AG09309 (cell line): ENCODE measurements at regions not wholly inside any gene's neighbourhood (a gene's known extent, or its start where the extent isn't known, plus 50 kb on each side); places are given as distances from the start of the nearest gene placed in this dataset.

Experiments
- DNase-seq: peaks from one replicate; pipeline ENCODE4 v3.0.0-alpha.2; 2010; ENCODE audit warnings: low read depth
- H3K4me3 ChIP-seq: 2 replicates; pipeline ENCODE4 v1.5.1; 2011; ENCODE audit warnings: mild to moderate bottlenecking, low read depth, low read length, moderate library complexity; ENCODE audit not compliant: control insufficient read depth
- CTCF ChIP-seq: IDR thresholded peaks from 2 replicates; pipeline ENCODE4 v1.5.1; 2011; ENCODE audit warnings: mild to moderate bottlenecking, low read depth, low read length, inconsistent platforms; ENCODE audit not compliant: insufficient read depth, control insufficient read depth; ENCODE audit errors: missing control alignments

DNA sequence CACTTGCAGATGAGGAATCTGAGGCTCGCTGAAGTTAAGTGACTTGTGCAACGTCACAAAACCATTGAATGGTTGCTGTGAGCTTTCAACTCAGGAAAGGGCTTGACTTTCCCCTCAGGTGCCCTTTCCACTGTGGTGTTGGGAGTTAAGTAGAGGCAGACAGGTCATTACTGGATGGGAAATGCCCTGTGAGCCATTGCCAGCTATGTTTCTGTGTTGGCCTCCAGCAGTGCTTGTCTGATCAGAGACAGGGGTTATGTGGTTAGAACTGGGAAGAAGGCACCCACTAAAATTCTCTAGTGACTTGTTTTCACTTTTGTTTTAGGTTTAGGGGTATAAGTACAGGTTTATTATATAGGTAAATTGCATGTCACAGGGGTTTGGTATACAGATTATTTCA is 96.6 kb downstream of the FDX1 start:
- H3K4me3 ChIP-seq: no peak overlapping the region
- TF ChIP-seq CTCF: no peak
- no peak for DNase-seq
